HCT116 (cell line): ENCODE measurements at regions not wholly inside any gene's neighbourhood (a gene's known extent, or its start where the extent isn't known, plus 50 kb on each side); places are given as distances from the start of the nearest gene placed in this dataset.

ENCODE experiments used
- EGR1 ChIP-seq: IDR thresholded peaks from 2 replicates; pipeline ENCODE4 v1.6.1; 2012; ENCODE audit warnings: low read depth
- EZH2 ChIP-seq: fragments of 200-600 bp; sonication (generic); IDR thresholded peaks from 2 replicates; pipeline ENCODE4 v1.6.1; 2017; ENCODE audit warnings: antibody characterized with exemption, mixed run types
- EZH2phosphoT487 ChIP-seq: fragments of 200-600 bp; IDR thresholded peaks from 2 replicates; pipeline ENCODE4 v1.6.1; 2018; ENCODE audit warnings: antibody characterized with exemption, borderline replicate concordance
- FOSL1 ChIP-seq: IDR thresholded peaks from 2 replicates; pipeline ENCODE4 v1.6.1; 2012; ENCODE audit warnings: low read depth
- JUND ChIP-seq: IDR thresholded peaks from 2 replicates; pipeline ENCODE4 v1.6.1; 2012
- POLR2A ChIP-seq: IDR thresholded peaks from 2 replicates; pipeline ENCODE4 v1.7.0; 2011; ENCODE audit warnings: borderline replicate concordance; ENCODE audit not compliant: insufficient read depth, insufficient read length; ENCODE audit errors: extremely low read depth
- POLR2AphosphoS5 ChIP-seq: IDR thresholded peaks from 2 replicates; pipeline ENCODE4 v1.6.1; 2011; ENCODE audit warnings: mild to moderate bottlenecking, low read depth, low read length, moderate library complexity
- RAD21 ChIP-seq: IDR thresholded peaks from 2 replicates; pipeline ENCODE4 v1.6.1; 2012; ENCODE audit warnings: low read depth, mild to moderate bottlenecking
- SRF ChIP-seq: IDR thresholded peaks from 2 replicates; pipeline ENCODE4 v1.6.1; 2012; ENCODE audit warnings: low read depth
- YY1 ChIP-seq: IDR thresholded peaks from 2 replicates; pipeline ENCODE4 v1.6.1; 2011; ENCODE audit warnings: low read length, low read depth, moderate library complexity, mild to moderate bottlenecking; ENCODE audit not compliant: insufficient replicate concordance; ENCODE audit errors: extremely low read depth
- TF ChIP-seq, protein P1 (sequence below), 3 experiments: fragments of 200-600 bp in 1 of 3; sonication (generic) in 1 of 3; IDR thresholded peaks in 2 of 3; conservative IDR thresholded peaks in 1 of 3; 2 replicates each; pipeline ENCODE4 v1.5.1; 2012 to 2017; ENCODE audit warnings: low read depth in 2 of 3, low read length in 2 of 3, antibody characterized with exemption in 1 of 3, borderline replicate concordance in 1 of 3, control low read depth in 1 of 3, mild to moderate bottlenecking in 1 of 3, mixed read lengths in 1 of 3, mixed run types in 1 of 3, moderate library complexity in 1 of 3; ENCODE audit not compliant: insufficient read depth in 1 of 3

DNA sequence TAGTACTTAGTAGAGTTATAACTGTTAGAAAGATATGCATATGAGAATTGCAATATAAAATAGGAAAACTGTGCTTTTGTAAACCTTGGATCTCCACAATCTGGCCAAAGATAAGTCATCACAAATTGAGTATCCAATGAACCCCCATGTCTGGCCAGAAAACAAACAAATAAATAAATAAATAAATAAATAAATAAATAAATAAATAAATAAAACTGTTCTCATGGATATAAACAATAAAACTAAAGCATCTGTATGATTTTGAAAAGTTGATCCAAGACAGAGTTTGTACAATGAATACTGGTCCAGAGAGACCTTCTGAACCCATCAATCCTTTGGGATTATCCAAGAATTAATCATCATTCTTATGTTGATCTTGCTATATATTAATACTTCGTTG lies 367.6 kb upstream of the CDH9 start:
- no peak for TF ChIP-seq EZH2
- TF ChIP-seq, protein P1, sequence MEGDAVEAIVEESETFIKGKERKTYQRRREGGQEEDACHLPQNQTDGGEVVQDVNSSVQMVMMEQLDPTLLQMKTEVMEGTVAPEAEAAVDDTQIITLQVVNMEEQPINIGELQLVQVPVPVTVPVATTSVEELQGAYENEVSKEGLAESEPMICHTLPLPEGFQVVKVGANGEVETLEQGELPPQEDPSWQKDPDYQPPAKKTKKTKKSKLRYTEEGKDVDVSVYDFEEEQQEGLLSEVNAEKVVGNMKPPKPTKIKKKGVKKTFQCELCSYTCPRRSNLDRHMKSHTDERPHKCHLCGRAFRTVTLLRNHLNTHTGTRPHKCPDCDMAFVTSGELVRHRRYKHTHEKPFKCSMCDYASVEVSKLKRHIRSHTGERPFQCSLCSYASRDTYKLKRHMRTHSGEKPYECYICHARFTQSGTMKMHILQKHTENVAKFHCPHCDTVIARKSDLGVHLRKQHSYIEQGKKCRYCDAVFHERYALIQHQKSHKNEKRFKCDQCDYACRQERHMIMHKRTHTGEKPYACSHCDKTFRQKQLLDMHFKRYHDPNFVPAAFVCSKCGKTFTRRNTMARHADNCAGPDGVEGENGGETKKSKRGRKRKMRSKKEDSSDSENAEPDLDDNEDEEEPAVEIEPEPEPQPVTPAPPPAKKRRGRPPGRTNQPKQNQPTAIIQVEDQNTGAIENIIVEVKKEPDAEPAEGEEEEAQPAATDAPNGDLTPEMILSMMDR (IDR thresholded peaks at IDR 0.05 in 2 of 3, conservative IDR thresholded peaks at IDR 0.05 in 1 of 3; ENCODE audit: borderline replicate concordance in 1 of 3, insufficient read depth in 1 of 3, low read depth in 2 of 3, low read length in 2 of 3), result no peak
- TF ChIP-seq YY1, result no peak
- no peak for TF ChIP-seq POLR2AphosphoS5
- no peak for TF ChIP-seq RAD21
- TF ChIP-seq POLR2A, result no peak
- TF ChIP-seq FOSL1, result no peak
- no peak for TF ChIP-seq EGR1
- TF ChIP-seq JUND, result no peak
- TF ChIP-seq EZH2phosphoT487, result no peak
- no peak for TF ChIP-seq SRF
